GM12891 (cell line): ENCODE measurements at regions not wholly inside any gene's neighbourhood (a gene's known extent, or its start where the extent isn't known, plus 50 kb on each side); places are given as distances from the start of the nearest gene placed in this dataset.

Source experiments
- DNase-seq: peaks from one replicate; pipeline ENCODE4 v3.0.0; 2011; ENCODE audit warnings: low spot score; ENCODE audit not compliant: insufficient read length
- FAIRE-seq: peaks from 2 replicates; lab custom pipeline; 2011; peaks lifted over from hg19 to GRCh38; lab: Jason Lieb, UNC
- PAX5 ChIP-seq: IDR thresholded peaks from 2 replicates; pipeline ENCODE4 v1.6.1; 2011; ENCODE audit warnings: low read length, moderate library complexity, mild to moderate bottlenecking; ENCODE audit not compliant: insufficient read depth, severe bottlenecking
- POLR2A ChIP-seq: IDR thresholded peaks from 2 replicates; pipeline ENCODE4 v1.6.1; 2011; ENCODE audit warnings: low read depth, low read length, control low read depth
- POLR2AphosphoS5 ChIP-seq: IDR thresholded peaks from 2 replicates; pipeline ENCODE4 v1.6.1; 2011; ENCODE audit warnings: low read depth, low read length, control low read depth
- POU2F2 ChIP-seq: IDR thresholded peaks from 2 replicates; pipeline ENCODE4 v1.6.1; 2011; ENCODE audit warnings: low read depth, mild to moderate bottlenecking, control low read depth, low read length, moderate library complexity
- SPI1 ChIP-seq: IDR thresholded peaks from 2 replicates; pipeline ENCODE4 v1.6.1; 2011; ENCODE audit warnings: low read depth, low read length, control low read depth
- TAF1 ChIP-seq: IDR thresholded peaks from 2 replicates; pipeline ENCODE4 v1.6.1; 2011; ENCODE audit warnings: low read depth, low read length, control low read depth

DNA sequence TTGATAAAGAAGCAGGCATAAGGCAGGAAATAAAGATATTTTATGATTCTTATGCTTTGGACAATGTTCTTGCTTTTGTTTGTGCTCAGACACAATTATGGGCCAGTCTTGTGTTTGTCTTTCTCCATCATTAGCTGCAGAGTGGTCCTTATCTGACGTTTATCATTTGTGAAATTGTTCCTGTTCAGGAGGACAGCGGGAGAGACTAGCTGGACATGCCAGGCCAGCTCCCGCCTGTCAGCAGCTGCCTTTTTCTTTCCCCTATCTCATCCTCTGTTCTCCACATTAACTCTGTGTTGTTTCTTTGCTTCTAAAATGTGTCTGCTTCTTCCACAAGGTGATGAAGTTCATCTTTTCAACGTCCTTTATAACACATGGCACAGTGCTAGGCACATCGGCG, 333.5 kb downstream of the NPIPA8 start:
- no peak for FAIRE-seq
- TF ChIP-seq PAX5 (no peak), POLR2AphosphoS5 (no peak), TAF1 (no peak), SPI1 (no peak), POLR2A (no peak), POU2F2 (no peak)
- DNase-seq = no peak

DNA sequence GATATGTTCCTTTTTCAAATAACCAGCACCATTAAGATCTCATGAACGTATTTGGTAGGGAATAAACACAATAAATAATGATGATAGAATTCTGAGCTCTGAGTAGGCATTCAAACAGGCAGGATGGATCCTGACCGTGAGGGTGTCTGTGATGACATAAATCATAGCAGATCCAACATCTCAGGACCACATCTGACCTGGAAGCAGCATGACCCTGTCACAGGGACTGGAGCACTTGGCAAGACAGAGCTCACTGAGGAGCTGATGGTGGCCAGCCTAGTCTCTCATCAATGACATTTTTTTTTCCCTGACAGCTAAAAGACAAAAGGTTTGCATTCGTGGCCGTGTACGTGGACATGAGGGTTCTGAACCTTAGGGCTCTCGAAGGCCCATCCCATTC, 337.5 kb downstream of the NPIPA8 start:
- FAIRE-seq (no peak), DNase-seq (no peak)

DNA sequence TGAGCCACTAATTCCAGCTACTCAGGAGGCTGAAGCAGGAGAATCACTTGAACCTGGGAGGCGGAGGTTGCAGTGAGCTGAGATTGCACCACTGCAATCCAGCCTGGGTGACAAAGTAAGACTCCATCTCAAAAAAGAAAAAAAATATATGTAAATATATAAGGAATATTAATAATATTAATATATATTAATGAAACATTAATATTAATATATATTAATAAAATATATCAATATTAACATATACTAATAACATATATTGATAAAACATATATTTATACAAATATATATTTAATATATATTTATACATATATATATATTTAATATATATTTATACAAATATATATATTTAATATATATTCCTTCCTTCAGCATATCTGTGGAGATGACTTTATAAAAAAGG, 338.0 kb downstream of the NPIPA8 start:
- DNase-seq (no peak), FAIRE-seq (no peak)
- no peak for TF ChIP-seq POLR2A

More for the DNA sequence above, 337.5 kb downstream of the NPIPA8 start:
- no peak for TF ChIP-seq POU2F2
- no peak for TF ChIP-seq SPI1
- TF ChIP-seq POLR2AphosphoS5 = no peak
- TF ChIP-seq TAF1 = no peak
- no peak for TF ChIP-seq POLR2A
- TF ChIP-seq PAX5 = no peak

DNA sequence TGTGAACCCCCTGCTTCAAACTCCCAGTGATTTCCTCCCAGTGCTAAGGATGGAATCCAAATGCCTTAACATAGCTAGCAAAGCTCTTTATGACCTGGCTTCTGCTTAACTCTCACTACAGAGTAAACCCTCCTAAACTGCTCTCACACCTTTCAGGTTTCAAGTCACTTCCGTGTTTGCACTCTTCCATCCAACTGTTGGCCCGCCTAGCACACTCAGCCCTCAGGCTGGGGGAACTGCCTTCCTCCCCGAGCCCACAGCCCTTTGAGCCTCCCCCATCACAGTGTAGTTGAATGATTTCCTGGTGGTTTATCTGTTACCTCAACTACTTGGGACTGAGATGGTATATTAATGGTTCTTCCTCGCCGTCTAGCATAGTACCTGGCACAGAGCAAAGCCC, 342.5 kb downstream of the NPIPA8 start:
- no peak for DNase-seq
- TF ChIP-seq POLR2A (no peak), POLR2AphosphoS5 (no peak), PAX5 (no peak), TAF1 (no peak), POU2F2 (no peak), SPI1 (no peak)
- FAIRE-seq = no peak

DNA sequence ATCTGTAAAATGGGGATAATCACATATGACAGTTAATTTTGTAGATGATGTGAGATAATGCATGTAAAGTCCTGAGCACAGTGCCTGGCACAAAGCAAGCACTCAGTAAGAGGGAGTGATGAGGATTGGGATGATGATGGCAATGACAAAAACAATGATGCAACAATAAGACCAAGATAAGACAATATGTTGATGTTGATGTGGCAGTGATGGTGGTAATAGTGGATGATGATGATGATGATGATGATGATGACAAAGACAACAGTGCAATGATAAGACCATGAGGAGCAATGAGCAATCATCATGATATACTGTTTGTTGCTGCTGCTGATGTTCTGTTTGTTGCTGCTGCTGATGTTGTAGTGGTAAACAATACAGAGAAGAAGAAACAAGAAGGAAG, 344.1 kb downstream of the NPIPA8 start:
- DNase-seq (no peak), FAIRE-seq (no peak)
- no peak for TF ChIP-seq POU2F2
- no peak for TF ChIP-seq SPI1
- TF ChIP-seq PAX5 = no peak

DNA sequence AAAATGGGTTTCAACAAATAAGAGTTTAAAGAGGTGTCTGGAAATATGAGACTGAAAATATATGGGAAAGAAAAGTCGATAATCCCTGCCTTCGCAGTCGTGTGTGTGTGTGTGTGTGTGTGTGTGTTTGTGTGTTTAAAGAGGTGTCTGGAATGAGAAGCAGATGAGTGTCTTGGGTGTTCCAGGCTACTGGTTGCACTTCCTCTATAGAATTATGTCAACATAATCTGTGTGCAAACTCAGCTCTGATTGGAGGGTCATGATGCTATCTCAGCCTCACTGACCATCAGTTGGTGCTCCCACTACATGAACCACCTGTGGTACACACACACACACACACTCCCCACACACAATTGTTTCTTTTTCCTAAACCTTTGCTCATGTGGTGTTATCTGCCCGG, 347.3 kb downstream of the NPIPA8 start:
- FAIRE-seq (no peak), DNase-seq (no peak)
- TF ChIP-seq POLR2A (no peak), SPI1 (peak; percentile 45; the same call in 1 of the 2 replicates)

DNA sequence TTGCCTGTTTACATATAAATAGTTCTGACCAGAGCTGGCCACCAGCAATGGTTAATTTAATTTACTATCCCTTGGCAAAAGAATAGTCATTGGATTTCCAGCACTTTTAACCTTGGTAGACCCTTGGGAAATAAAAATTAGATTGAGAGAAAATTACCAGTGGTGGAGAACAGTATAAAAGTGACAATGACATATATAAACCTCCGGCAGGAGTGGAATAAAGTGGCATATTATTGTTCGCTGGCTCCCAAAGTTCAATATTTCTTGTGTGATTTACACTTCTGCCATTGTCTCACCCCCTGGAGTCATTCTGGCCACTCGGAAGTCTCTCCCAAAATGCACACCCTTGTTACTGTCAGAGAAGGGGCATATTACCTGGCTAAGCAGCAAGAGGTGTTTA, 347.7 kb downstream of the NPIPA8 start:
- FAIRE-seq (no peak), DNase-seq (no peak)
- TF ChIP-seq POLR2AphosphoS5 = no peak
- TF ChIP-seq POLR2A = no peak
- TF ChIP-seq SPI1 = no peak
- no peak for TF ChIP-seq TAF1
- no peak for TF ChIP-seq PAX5
- TF ChIP-seq POU2F2 = no peak

DNA sequence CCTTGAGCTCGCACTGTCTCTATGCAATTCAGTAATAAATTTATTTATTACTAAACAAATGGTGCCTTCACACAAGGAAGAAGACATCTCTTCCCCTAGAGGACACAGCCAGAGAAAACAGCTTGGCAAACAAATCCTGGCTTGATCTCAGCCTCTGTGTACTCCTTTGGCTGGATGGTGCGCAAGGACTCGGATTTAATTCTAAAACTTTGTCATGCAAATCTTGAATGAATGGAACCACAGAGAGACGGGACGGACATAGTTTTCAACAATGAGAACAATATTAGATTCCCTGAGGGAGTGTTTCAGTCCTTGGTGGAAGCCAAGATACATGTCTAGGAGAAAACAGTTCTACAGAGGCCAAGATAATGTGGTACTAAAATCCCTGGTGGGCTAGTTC, 349.5 kb downstream of the NPIPA8 start:
- TF ChIP-seq PAX5 (no peak), POU2F2 (no peak), TAF1 (no peak), POLR2AphosphoS5 (no peak), SPI1 (no peak), POLR2A (no peak)
- DNase-seq (no peak), FAIRE-seq (no peak)

DNA sequence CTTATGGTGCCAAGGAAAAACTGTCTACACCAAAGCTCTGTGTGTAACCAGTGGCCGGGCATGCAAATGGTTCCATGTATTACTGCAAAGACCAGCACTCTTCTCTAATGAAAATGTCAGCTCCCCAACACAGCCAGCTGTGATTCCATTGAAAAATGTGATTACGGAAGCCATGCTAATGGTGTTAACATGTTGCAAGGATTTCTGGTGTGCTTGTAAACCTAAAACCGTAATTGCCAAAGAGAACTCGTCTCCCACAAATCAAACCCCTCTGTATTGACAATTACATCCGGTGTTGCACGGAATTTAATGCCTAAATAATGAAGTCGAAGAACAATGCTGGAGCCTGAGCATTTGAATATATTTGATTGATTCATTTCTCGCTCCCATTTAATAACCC, 351.7 kb downstream of the NPIPA8 start:
- no peak for FAIRE-seq
- no peak for TF ChIP-seq POLR2AphosphoS5
- TF ChIP-seq TAF1 = no peak
- no peak for TF ChIP-seq SPI1
- TF ChIP-seq PAX5 = no peak
- no peak for TF ChIP-seq POU2F2
- TF ChIP-seq POLR2A = no peak
- DNase-seq = no peak

DNA sequence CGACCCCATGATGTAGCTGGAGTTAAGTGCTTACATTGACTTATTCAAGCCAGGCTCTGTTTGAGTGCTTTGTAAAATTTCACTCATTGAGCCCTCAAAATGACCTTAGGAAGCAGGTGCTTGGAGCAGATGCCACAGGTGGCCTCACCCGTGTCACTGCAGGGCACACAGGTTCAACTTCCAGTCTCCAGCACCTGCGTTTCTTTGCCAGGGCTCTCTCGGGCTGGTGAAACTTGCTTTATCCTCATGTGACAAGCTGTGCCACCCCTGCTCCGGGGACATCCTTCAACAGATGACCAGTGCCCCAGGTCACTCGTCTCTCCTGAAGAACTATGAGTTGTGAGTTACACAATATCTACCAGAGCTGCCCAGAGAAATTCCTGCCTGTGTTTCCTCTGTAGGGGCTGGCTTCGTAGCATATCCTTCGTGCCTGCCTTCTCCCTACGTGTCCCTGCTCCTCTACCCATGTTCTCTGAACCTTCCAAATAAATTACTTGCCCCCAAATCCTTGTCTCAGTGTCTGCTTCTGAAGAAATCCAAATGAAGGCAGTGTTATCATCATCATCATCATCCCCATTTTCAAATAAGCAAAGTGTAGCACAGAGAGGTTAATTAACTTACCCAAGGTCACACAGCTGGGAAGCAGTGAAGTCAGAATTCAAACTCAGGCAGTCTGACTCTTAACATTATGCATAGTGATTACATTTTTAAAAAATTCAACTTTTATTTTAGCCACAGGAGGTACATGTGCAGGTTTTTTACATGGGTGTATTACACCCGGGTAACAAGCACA, 352.5 kb downstream of the NPIPA8 start:
- FAIRE-seq (no peak), DNase-seq (no peak)
- TF ChIP-seq POU2F2 (no peak), POLR2A (no peak), SPI1 (no peak), TAF1 (no peak), POLR2AphosphoS5 (no peak), PAX5 (no peak)

DNA sequence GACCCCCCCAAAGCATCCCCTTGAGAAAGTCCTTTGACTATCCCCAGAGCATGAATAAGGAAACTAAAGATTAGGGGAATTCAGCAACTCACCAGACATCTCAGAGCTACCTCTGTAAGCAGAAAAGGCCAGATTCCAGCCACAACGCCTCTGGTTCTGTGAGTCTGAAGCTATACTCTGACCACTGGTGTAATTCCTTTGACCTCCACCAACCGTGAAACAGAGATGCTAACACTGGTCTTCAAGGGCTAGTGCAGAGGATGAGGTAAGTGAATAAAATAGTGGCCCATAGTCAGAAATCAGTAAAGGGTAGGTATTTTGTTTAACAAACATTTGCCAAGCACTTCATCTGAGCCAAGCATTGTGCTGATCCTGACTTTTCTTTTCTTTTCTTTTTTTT, 353.4 kb downstream of the NPIPA8 start:
- DNase-seq = no peak
- FAIRE-seq = no peak
- TF ChIP-seq POLR2A (no peak), POU2F2 (no peak), TAF1 (no peak), POLR2AphosphoS5 (no peak), SPI1 (no peak), PAX5 (no peak)
